Immature natural killer cell (primary cell): ENCODE measurements at regions not wholly inside any gene's neighbourhood (a gene's known extent, or its start where the extent isn't known, plus 50 kb on each side); places are given as distances from the start of the nearest gene placed in this dataset.
A peak's percentile ranks its signal among the peaks of the same experiment; 100 is the strongest.
"Not testable (repeated sequence)": the region's sequence is repeated elsewhere in the genome, so short reads cannot be mapped to it uniquely, and the experiment has no call there.

ENCODE experiments used
- DNase-seq, 3 donors: peaks; one replicate each; pipeline ENCODE4 v3.0.0; 2022; ENCODE audit warnings: mixed read lengths in 1 of 3
- H3K27ac Mint-ChIP-seq, 6 donors: one replicate each; pipeline ENCODE4 v1.8.0; 2020; ENCODE audit warnings: mixed read lengths in 6 of 6, mild to moderate bottlenecking in 5 of 6, inconsistent platforms in 4 of 6, moderate library complexity in 3 of 6
- H3K27me3 Mint-ChIP-seq, 3 donors: one replicate each; pipeline ENCODE4 v1.8.0; 2020 to 2021; ENCODE audit warnings: low read depth in 3 of 3, mild to moderate bottlenecking in 3 of 3, mixed read lengths in 3 of 3, moderate library complexity in 3 of 3, inconsistent platforms in 1 of 3
- H3K36me3 Mint-ChIP-seq, 3 donors: one replicate each; pipeline ENCODE4 v1.8.0; 2020; ENCODE audit warnings: mixed read lengths in 3 of 3, inconsistent platforms in 2 of 3, mild to moderate bottlenecking in 2 of 3
- H3K4me1 Mint-ChIP-seq, 2 donors: one replicate each; pipeline ENCODE4 v1.8.0; 2020; ENCODE audit warnings: inconsistent platforms in 2 of 2, mild to moderate bottlenecking in 2 of 2, mixed read lengths in 2 of 2, moderate library complexity in 1 of 2
- H3K4me3 Mint-ChIP-seq, 5 donors: one replicate each; pipeline ENCODE4 v1.8.0; 2020; ENCODE audit warnings: mild to moderate bottlenecking in 5 of 5, mixed read lengths in 5 of 5, inconsistent platforms in 3 of 5, moderate library complexity in 3 of 5
- H3K9me3 Mint-ChIP-seq, 6 donors: one replicate each; pipeline ENCODE4 v1.8.0; 2020; ENCODE audit warnings: mild to moderate bottlenecking in 6 of 6, mixed read lengths in 6 of 6, inconsistent platforms in 4 of 6, moderate library complexity in 3 of 6

DNA sequence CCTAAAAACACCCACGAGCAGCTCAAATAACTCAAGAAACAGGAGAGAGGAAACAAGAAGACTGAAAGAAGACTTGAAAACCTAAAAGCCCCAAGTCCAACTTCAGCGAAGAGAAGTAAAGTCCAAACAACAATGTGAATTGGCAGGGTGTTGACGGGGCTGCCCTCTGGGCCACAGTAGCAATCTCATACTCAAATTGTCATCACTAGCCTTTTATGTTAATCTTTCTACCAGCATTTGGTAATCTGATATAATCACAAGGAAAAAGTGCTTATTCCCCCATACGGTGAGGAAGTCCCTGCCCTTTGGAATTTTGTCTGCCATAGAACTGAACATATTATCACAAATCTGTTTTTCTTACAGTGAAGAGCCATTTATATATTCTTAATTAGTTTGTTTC lies 51.5 kb upstream of the IFNE start:
- no peaks in the 10 kb centered on the region for H3K36me3 Mint-ChIP-seq
- peaks cover 0 to 16% (median 13%) of the 10 kb centered on the region in 3 donors for H3K27me3 Mint-ChIP-seq
- H3K27ac Mint-ChIP-seq = no peak overlapping the region
- no peak overlapping the region for H3K4me3 Mint-ChIP-seq
- peaks cover 0 to 4% (median 0%) of the 10 kb centered on the region in 6 donors for H3K9me3 Mint-ChIP-seq
- H3K4me1 Mint-ChIP-seq = no peaks in the 10 kb centered on the region
- DNase-seq = no peak

DNA sequence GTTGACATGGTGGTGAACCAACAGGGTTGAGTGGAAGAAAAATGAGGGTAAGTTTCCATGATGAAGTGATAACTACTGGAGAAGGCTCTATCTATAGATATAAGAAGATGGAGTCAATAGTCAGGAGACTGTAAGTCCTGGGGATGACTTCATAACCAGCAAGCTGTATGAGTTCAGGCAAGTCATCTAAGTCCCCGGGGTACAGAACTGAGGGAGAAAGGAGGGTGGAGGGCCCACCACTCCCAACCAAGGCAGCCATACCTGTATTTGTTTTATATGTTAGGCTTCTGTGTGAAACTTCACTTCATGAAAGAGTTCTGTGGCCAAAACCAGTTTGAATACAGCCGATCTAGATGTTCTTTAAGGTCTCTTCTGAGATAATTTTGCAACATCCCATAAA lies 53.3 kb upstream of the IFNE start:
- Mint-ChIP-seq H3K4me3 (no peak overlapping the region), H3K36me3 (no peaks in the 10 kb centered on the region), H3K27me3 (peaks cover 0 to 13% (median 7%) of the 10 kb centered on the region in 3 donors), H3K9me3 (peaks cover 0 to 2% (median 0%) of the 10 kb centered on the region in 6 donors), H3K4me1 (no peaks in the 10 kb centered on the region), H3K27ac (no peak overlapping the region)
- DNase-seq = no peak

DNA sequence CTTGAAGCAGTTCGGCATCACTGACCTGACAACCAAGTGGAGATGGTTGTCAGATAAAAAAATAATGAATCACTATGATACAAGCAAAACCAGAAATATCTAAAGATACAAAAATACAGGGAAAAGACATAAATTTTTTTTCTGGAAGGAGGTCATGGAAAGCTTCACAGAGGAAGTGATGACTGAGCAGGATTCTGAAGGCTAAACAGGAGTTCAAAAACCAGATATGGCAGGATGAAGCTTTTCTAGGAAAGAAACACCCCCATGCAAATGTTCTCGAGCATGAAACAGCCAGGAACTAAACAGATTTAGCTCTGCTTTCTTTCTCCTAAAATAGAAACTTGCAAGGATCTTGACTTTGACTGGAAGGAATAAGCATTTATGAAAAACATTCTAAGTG lies 60.7 kb upstream of the IFNE start:
- H3K9me3 Mint-ChIP-seq = peaks cover 0 to 11% (median 0%) of the 10 kb centered on the region in 6 donors
- no peak for DNase-seq
- H3K27me3 Mint-ChIP-seq = peaks cover 2 to 8% (median 2%) of the 10 kb centered on the region in 3 donors
- H3K27ac Mint-ChIP-seq = no peak overlapping the region
- H3K4me3 Mint-ChIP-seq = no peak overlapping the region
- H3K4me1 Mint-ChIP-seq = no peaks in the 10 kb centered on the region
- no peaks in the 10 kb centered on the region for H3K36me3 Mint-ChIP-seq

DNA sequence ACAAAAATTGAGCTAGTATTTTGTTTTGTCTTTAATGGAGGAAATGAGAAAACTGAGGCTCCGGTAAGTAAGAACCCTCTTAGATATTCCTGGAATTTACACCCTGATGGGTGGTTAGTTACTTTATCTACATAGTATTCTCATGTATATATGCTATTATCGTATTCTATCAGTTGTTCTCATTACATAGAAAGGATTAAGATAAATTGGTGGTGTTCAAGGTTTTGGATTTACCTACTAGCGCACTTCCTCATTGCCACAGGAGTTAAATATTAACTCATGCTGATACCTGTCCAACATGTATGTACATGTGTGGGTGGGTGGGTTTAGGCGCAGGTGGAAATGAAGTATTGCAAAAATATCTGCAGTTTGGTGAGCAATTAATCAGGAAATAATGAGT lies 61.1 kb upstream of the IFNE start:
- Mint-ChIP-seq H3K4me1 (no peaks in the 10 kb centered on the region), H3K27ac (peak overlapping the region in 1 of 6 donors; percentile 5), H3K27me3 (peaks cover 2 to 8% (median 2%) of the 10 kb centered on the region in 3 donors), H3K9me3 (peaks cover 0 to 11% (median 0%) of the 10 kb centered on the region in 6 donors), H3K36me3 (no peaks in the 10 kb centered on the region), H3K4me3 (no peak overlapping the region)
- no peak for DNase-seq

DNA sequence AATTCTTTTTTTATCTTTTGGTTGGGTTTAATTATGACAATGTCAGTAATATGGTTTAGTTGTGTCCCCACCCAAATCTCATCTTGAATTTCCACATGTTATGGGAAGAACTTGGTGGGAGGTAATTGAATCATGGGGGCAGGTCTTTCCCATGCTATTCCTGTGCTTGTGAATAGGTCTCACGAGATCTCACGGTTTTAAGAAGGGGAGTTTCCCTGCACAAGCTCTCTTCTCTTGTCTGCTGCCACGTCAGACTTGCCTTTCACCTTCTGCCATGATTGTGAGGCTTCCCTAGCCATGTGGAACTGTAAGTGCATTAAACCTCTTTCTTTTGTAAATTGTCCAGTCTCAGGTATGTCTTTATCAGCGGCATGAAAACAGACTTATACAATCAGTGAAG lies 61.7 kb upstream of the IFNE start:
- not testable (repeated sequence) for H3K27me3 Mint-ChIP-seq, DNase-seq, H3K4me3 Mint-ChIP-seq, H3K36me3 Mint-ChIP-seq, H3K27ac Mint-ChIP-seq, H3K4me1 Mint-ChIP-seq
- H3K9me3 Mint-ChIP-seq = peaks cover 0 to 11% (median 0%) of the 10 kb centered on the region in 6 donors

DNA sequence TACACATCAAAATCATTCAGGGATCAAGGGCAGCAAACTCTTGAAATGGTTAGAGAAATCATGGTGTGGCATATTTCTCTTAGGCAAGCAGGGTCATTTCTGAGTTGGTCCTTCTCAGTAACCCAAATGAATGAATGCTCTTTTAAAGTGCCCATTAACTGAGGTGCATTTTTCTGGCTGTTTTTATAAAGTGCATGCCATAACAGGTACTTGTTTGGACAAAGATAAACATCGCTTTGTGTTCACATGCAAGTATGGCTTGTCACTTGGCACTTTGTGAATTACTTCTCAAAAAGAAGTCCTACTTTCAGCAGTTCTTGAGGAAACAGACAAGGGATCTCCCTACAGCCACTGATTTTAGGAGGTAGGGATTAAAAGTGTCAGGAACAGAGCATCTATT lies 64.8 kb upstream of the IFNE start:
- no peak for DNase-seq
- Mint-ChIP-seq H3K9me3 (peaks cover 0 to 11% (median 0%) of the 10 kb centered on the region in 6 donors), H3K27ac (no peak overlapping the region), H3K36me3 (no peaks in the 10 kb centered on the region), H3K4me3 (no peak overlapping the region), H3K27me3 (peaks cover under 1 to 12% (median 4%) of the 10 kb centered on the region in 3 donors), H3K4me1 (no peaks in the 10 kb centered on the region)

DNA sequence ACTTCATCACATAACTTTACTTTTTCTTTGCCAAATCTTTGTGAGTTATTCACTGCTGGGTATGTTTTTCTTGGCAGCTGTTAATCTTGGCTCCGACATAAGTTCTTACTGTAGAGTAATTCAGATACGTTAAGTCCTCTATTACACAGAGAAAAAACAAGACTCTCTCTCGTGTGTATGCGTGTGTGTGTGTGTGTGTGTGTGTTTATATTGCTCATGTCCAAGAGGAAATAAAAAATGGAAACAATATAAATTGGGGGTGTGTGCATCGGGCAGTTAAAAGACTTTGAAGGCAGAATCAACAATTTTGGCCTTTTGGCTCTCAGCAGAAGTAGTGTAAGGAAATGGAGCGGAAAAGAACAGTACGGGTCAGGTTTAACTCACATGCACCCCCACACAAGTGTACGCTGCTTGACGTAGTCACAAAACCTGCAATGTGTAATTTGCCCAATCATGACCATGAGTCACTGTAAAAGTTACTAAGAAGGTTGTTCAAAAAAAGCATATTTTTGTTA lies 67.2 kb upstream of the IFNE start:
- H3K4me3 Mint-ChIP-seq = no peak overlapping the region
- H3K36me3 Mint-ChIP-seq = no peaks in the 10 kb centered on the region
- peaks cover 0 to 6% (median 0%) of the 10 kb centered on the region in 6 donors for H3K9me3 Mint-ChIP-seq
- H3K4me1 Mint-ChIP-seq = no peaks in the 10 kb centered on the region
- H3K27me3 Mint-ChIP-seq = peaks cover 2 to 12% (median 9%) of the 10 kb centered on the region in 3 donors
- no peak for DNase-seq
- H3K27ac Mint-ChIP-seq = no peak overlapping the region

DNA sequence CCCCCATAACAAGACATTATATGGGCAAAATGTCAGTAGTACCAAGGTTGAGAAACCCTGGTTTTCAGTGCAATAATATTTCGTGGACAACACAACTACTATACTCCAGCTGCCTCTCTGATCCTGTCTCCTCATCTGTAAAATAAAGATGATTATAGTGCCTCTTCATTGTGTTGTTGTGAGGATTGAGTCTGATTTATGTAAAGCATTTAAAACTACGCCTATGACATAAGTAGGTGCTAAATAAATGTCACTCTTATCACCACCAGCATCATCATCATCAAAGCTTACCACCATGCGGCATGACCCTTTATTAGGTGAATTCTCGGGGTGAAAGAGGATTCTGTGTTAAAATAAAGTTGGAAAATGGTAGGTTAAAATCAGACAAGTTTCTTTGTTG lies 67.8 kb upstream of the IFNE start:
- Mint-ChIP-seq H3K4me3 (no peak overlapping the region), H3K27ac (no peak overlapping the region), H3K27me3 (peaks cover 2 to 12% (median 7%) of the 10 kb centered on the region in 3 donors), H3K9me3 (peaks cover 0 to under 1% (median 0%) of the 10 kb centered on the region in 6 donors), H3K4me1 (no peaks in the 10 kb centered on the region), H3K36me3 (no peaks in the 10 kb centered on the region)
- no peak for DNase-seq

DNA sequence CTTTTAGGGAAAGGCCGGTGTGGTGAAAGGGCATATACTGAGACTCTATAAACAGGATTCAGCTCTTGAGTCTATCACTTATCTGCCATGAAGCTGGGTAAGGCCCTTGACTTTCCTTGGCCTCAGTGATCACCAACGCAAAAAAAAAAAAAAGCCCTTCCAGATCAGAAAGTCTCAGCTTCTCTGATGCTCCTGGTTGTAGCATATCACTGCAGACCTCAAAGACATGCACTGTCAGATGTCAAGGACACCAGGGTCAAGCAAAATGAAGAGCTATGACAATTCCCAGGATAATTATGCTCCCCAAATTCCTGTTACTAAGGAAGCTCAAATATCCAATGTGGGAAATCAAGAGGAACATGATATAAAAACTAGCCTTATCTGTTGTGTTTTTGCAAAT lies 68.3 kb upstream of the IFNE start:
- no peaks in the 10 kb centered on the region for H3K4me1 Mint-ChIP-seq
- no peaks in the 10 kb centered on the region for H3K9me3 Mint-ChIP-seq
- H3K27me3 Mint-ChIP-seq = peaks cover 2 to 12% (median 9%) of the 10 kb centered on the region in 3 donors
- H3K4me3 Mint-ChIP-seq = no peak overlapping the region
- no peaks in the 10 kb centered on the region for H3K36me3 Mint-ChIP-seq
- no peak for DNase-seq
- H3K27ac Mint-ChIP-seq = no peak overlapping the region

DNA sequence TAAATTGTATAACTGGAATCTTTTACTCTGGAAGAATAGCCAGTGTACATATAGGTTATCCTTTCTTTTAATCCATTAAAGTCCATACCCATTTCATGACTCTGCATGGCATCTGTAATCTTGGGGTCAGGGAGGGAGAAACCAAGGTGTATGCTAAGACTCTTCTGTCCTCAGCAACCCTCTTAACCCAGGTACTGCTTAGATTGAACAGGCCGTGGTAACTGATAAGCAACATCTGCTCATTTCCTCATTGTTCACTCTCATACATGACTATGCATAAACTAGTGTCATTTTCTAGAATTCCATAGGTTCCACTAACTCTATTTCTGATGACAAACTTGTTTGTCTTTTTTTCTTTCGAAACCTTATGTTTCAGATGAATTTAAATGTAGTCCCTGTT lies 69.3 kb upstream of the IFNE start:
- Mint-ChIP-seq H3K27me3 (peaks cover 5 to 20% (median 16%) of the 10 kb centered on the region in 3 donors), H3K27ac (no peak overlapping the region)

DNA sequence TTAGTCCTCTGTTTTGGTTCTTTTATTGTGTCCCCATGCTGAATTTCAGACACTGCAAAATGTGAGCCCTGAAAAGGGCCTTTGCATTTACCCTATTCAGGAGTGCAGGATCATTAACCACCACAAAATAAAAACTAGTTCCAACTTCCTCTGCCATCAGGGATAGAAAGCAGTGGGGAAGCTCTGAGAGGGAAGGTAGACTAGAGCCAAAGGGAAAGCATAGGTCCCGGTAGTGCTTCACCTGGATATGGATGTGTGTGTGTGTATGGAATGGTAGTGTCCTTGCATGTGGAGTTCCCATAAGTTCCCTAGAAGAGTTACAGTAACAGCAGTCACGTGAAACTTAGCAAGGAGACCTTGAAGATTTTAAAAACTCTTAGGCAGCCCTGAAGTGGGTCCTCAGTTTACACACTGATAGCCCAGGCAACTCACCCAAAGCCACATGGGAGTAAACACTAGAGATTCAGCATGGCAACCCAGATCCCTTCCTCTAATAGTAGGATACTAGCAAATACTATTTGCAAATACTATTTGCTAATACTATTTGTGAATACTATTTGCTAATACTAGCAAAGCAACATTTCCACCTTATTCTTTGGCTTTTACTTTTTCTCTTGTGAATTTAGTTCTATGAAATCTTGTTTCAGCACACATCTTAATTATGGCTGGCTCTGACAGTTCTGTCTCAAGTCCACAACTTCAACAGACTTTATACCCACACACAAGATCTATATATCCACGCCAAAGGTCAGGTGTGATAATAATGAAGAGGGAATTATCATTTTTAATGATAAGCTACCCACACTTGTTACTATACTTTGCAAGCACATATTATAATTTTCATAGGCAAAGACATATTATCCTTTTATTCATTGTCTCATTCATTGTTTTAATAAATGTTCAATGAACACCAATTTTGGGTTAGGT lies 70.4 kb upstream of the IFNE start:
- no peaks in the 10 kb centered on the region for H3K4me1 Mint-ChIP-seq
- H3K4me3 Mint-ChIP-seq = no peak overlapping the region
- no peaks in the 10 kb centered on the region for H3K9me3 Mint-ChIP-seq
- H3K27ac Mint-ChIP-seq = no peak overlapping the region
- no peaks in the 10 kb centered on the region for H3K36me3 Mint-ChIP-seq
- H3K27me3 Mint-ChIP-seq = peaks cover 5 to 22% (median 20%) of the 10 kb centered on the region in 3 donors
- no peak for DNase-seq

More for the DNA sequence above, 69.3 kb upstream of the IFNE start:
- Mint-ChIP-seq H3K9me3 (no peaks in the 10 kb centered on the region), H3K4me1 (no peaks in the 10 kb centered on the region), H3K36me3 (no peaks in the 10 kb centered on the region), H3K4me3 (no peak overlapping the region)
- DNase-seq = no peak

DNA sequence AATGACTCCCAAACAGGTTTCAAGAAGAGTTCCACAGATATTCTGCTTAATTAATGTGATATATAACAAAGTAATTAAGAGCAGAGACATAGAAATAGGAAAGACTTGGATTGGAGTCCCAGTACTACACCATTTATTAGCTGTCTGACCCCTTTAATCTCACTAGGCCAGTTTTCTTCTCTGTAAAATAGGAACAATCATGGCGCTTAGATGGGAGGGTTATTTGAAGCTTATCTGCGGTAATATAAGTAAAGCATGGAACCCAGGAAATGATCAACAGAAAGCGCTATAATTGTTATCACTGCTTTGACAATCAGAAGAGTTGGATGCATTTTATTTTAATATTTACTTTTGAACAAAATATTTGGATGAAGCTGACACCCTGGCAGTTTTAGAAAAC lies 71.3 kb upstream of the IFNE start:
- Mint-ChIP-seq H3K27me3 (peaks cover 9 to 31% (median 20%) of the 10 kb centered on the region in 3 donors), H3K9me3 (no peaks in the 10 kb centered on the region), H3K4me1 (peaks cover 3 to 6% of the 10 kb centered on the region in 2 donors), H3K27ac (no peak overlapping the region), H3K4me3 (no peak overlapping the region), H3K36me3 (no peaks in the 10 kb centered on the region)
- DNase-seq = no peak

DNA sequence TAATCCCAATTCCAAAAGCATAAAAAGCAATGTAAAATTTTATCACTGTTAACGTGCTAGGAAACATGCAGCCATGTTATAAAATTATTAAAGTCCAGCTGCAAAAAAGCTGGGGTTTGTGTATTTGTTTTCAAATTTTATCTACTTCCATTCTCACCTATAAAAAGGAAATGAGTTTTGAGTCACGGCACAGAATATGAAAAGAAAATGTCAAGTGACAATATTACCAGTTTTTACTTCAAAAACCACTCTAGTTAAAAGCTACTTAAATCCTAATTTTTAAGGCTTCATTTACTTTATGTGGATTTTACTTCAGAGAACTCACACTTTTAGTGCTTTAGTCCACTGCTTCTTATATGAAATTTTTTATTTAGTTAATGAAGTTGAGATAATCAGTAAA lies 72.7 kb upstream of the IFNE start:
- H3K4me1 Mint-ChIP-seq = peaks cover 9 to 14% of the 10 kb centered on the region in 2 donors
- H3K9me3 Mint-ChIP-seq = peaks cover 0 to 2% (median 0%) of the 10 kb centered on the region in 6 donors
- no peak overlapping the region for H3K4me3 Mint-ChIP-seq
- DNase-seq = no peak
- H3K36me3 Mint-ChIP-seq = no peaks in the 10 kb centered on the region
- H3K27ac Mint-ChIP-seq = no peak overlapping the region
- peaks cover 14 to 32% (median 25%) of the 10 kb centered on the region in 3 donors for H3K27me3 Mint-ChIP-seq

DNA sequence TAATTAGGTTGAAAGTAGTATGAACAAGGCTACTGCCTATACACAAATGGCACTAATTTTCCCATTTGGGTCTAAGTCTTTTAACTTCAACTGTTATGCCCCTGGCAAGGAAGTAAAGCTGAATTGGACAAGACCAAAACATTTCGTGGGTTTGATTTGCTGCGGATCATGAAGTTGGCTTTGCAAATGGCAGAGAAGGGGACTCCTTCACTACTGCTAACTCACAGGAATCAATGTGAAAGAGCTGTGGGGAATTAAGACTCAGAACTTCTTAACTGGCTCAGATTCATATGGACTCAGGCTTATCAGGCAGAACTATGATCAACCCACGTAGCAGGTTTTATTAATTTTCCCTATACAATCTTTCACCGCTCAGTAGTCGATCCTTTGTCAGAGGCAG lies 73.8 kb upstream of the IFNE start:
- H3K4me3 Mint-ChIP-seq = no peak overlapping the region
- H3K4me1 Mint-ChIP-seq = peaks cover 12 to 21% of the 10 kb centered on the region in 2 donors
- DNase-seq = no peak
- peaks cover 20 to 42% (median 30%) of the 10 kb centered on the region in 3 donors for H3K27me3 Mint-ChIP-seq
- no peak overlapping the region for H3K27ac Mint-ChIP-seq
- peaks cover 0 to 2% (median 0%) of the 10 kb centered on the region in 6 donors for H3K9me3 Mint-ChIP-seq
- H3K36me3 Mint-ChIP-seq = no peaks in the 10 kb centered on the region
